Activated naive CD8-positive, alpha-beta T cell (primary cell): ENCODE measurements at regions not wholly inside any gene's neighbourhood (a gene's known extent, or its start where the extent isn't known, plus 50 kb on each side); places are given as distances from the start of the nearest gene placed in this dataset.

Experiments used
- H3K27ac Mint-ChIP-seq: one replicate; pipeline ENCODE4 v1.8.0; 2021; ENCODE audit warnings: mixed read lengths
- H3K27me3 Mint-ChIP-seq: one replicate; pipeline ENCODE4 v1.8.0; 2021; ENCODE audit warnings: mixed read lengths
- H3K36me3 Mint-ChIP-seq: one replicate; pipeline ENCODE4 v1.8.0; 2021; ENCODE audit warnings: mixed read lengths
- H3K4me1 Mint-ChIP-seq: one replicate; pipeline ENCODE4 v1.8.0; 2021; ENCODE audit warnings: low read depth, mixed read lengths
- H3K4me3 Mint-ChIP-seq: one replicate; pipeline ENCODE4 v1.8.0; 2021; ENCODE audit warnings: mild to moderate bottlenecking, mixed read lengths
- H3K9me3 Mint-ChIP-seq: one replicate; pipeline ENCODE4 v1.8.0; 2021; ENCODE audit warnings: low read depth, mixed read lengths

DNA sequence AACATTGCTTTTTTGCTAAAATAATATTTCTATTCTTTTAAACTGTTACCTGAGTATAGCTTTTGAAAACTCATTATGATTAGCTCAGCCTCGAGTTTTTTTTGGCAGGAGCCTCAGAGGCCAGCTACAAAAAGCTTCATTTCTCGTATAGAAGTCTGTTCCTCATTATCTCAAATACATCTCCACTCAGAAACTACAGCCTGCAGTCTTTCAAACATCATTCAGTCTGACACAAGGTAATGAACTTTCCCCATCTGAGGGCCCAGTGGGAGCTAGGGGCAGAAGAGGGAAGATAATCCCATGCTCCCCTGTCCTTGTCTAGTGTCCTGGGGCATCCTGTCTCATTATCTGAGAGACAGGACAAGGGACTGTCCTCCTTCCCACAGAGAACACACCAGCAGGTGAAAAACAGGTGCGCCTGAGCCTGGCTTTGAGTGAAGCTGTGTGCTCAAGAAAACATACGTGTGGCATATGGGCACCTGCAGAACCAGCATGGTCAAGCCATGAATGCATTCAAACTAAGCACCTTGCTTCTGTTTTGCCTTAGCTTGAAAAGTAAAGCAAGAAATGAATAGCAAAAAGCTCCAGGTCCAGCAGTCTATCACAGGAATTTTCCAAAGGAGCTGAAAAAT lies 247.5 kb downstream of the MREG start:
- no peaks in the 10 kb centered on the region for H3K4me1 Mint-ChIP-seq
- no peaks in the 10 kb centered on the region for H3K9me3 Mint-ChIP-seq
- H3K27ac Mint-ChIP-seq: no peak overlapping the region
- no peaks in the 10 kb centered on the region for H3K36me3 Mint-ChIP-seq
- no peak overlapping the region for H3K4me3 Mint-ChIP-seq
- peaks cover 9% of the 10 kb centered on the region for H3K27me3 Mint-ChIP-seq

DNA sequence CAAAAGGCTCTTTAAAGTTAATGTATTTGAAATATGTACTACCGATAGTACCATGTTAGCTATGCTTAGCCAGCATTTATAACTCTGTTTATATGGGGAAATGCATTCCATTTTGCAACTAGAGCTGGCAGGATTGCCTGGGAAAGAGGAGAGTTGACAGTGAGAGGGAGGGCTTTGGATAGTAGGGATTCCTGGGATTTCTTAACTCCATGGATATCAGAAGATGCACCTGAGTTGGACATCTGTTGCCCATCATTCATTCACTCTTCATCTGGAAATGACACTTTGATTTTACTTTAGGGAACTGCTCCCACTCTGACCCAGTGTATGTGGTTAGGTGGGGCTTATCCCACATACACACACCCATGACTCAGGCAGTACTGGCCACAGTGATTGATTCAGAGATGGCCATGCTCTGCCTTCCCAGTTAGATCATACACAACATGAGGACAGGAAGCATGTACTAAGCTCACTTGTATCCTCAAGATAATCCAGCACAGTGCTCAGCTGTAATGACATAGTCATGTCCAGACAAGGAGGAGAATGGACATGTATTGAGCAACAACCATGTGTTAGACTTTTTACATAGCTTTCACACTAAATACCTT lies 248.8 kb downstream of the MREG start:
- peaks cover 9% of the 10 kb centered on the region for H3K27me3 Mint-ChIP-seq
- no peaks in the 10 kb centered on the region for H3K4me1 Mint-ChIP-seq
- no peaks in the 10 kb centered on the region for H3K36me3 Mint-ChIP-seq
- H3K4me3 Mint-ChIP-seq: no peak overlapping the region
- no peaks in the 10 kb centered on the region for H3K9me3 Mint-ChIP-seq
- H3K27ac Mint-ChIP-seq: no peak overlapping the region

DNA sequence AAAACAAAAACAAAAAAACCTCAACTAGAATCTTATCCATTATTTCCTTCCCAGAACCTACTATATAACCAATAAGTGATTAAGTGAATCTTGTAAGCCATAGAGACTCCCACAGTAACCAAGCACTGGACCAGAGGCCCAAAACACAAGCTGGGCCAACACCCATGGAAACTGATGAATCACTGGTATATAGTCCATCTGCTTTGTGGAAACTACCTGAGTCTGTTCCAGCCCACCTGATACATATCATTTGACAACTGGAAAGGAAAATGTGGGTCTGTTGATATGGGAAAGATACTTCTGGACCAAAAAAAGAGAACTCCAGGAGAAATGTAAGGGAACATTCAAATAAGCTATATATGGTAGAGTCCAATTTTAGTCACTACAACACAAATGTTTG lies 252.8 kb downstream of the MREG start:
- peaks cover 2% of the 10 kb centered on the region for H3K36me3 Mint-ChIP-seq
- no peak overlapping the region for H3K4me3 Mint-ChIP-seq
- no peaks in the 10 kb centered on the region for H3K9me3 Mint-ChIP-seq
- H3K27ac Mint-ChIP-seq: no peak overlapping the region
- peaks cover 2% of the 10 kb centered on the region for H3K27me3 Mint-ChIP-seq
- H3K4me1 Mint-ChIP-seq: no peaks in the 10 kb centered on the region

DNA sequence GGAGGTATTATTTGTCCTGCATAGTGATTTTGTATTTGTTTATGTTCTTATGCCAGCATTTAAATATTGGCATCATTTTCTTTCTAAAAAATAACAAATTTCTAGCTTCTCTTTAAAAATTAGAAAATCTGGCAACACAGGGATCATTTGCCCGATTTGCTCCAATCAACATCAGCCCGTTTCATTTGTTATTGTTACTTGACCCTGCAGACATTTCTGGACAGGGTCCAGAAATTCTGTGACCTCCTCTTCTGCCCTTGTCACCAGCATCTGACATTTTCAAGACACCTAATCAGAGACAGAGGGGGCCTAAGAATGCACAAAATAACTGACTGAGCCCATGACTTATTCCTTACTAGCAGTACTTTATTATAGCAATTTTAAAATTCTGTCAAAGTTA lies 253.3 kb downstream of the MREG start:
- Mint-ChIP-seq H3K27ac (no peak overlapping the region), H3K36me3 (peaks cover 2% of the 10 kb centered on the region), H3K9me3 (no peaks in the 10 kb centered on the region), H3K27me3 (peaks cover 2% of the 10 kb centered on the region), H3K4me1 (no peaks in the 10 kb centered on the region), H3K4me3 (no peak overlapping the region)

DNA sequence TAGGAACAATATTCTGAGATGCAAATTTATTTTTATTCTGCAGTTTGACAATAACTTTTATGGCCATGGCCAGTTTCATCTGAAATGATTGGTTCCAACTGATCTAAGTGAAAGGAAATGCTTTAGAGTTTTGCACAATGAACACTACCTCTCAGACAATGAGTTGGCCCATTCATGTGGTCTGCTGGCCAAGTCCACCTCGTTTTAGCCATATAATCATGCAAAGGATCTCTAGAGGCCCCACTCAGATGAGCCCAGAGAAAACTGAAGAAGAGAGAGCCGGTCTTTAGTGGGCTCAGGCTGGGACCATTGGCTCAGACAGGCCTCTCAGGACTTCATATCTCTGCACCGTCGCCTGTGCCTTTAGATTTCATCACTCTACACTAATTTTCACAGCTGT lies 254.7 kb downstream of the MREG start:
- Mint-ChIP-seq H3K27ac (no peak overlapping the region), H3K4me1 (no peaks in the 10 kb centered on the region), H3K36me3 (peaks cover 2% of the 10 kb centered on the region), H3K4me3 (no peak overlapping the region), H3K27me3 (peaks cover 7% of the 10 kb centered on the region), H3K9me3 (no peaks in the 10 kb centered on the region)

DNA sequence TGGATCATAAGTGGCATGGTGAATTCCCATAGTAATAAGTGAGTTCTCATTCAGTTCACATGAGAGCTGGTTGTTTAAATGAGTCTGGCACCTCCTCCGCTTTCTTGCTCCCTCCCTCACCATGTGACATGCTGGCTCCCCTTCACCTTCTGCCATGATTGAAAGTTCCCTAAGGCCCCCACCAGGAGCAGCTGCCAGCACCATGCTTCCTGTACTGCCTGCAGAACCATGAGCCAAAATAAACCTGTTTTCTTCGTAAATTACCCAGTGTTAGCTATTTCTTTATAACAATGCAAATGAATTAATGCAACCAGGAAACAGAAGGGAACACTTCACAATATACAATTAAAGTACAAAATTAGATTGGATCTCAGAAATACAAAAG lies 257.0 kb downstream of the MREG start:
- Mint-ChIP-seq H3K4me3 (no peak overlapping the region), H3K4me1 (peaks cover 8% of the 10 kb centered on the region), H3K27ac (no peak overlapping the region), H3K36me3 (peaks cover 2% of the 10 kb centered on the region), H3K27me3 (peaks cover 10% of the 10 kb centered on the region), H3K9me3 (no peaks in the 10 kb centered on the region)

DNA sequence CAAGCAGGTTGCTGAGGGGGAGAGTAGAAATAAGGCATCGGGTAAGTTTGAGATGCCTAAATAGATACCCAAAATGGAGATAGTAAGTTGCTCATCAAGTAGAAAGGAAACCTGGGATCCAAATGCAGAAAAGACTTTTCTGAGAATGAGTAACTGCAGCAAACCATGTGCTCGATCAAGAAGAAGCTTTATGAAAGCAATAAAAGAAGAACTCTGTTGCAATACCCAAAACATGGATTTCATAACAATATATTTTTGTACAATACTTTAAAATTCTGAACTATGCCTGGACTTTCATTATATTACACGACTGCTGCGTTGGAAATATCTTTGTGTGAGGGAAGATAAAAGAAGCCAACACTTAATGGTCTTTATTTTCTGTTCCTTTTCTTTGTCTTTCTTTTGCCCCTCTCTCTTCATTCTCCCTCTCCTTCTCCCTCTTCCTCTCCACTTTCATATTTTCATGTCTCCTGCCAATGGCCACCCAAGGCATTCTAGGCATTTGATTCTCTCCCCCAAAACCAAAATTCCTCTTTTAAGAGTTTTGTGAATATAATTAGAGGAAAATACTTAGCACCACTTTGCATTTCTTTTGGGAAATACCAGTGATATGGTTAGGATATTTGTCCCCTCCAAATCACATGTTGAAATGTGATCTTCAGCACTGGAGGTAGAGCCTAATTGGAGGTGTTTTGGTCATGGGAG lies 257.6 kb downstream of the MREG start:
- H3K4me1 Mint-ChIP-seq: peaks cover 13% of the 10 kb centered on the region
- no peaks in the 10 kb centered on the region for H3K9me3 Mint-ChIP-seq
- H3K27ac Mint-ChIP-seq: no peak overlapping the region
- peaks cover 2% of the 10 kb centered on the region for H3K36me3 Mint-ChIP-seq
- no peak overlapping the region for H3K4me3 Mint-ChIP-seq
- peaks cover 10% of the 10 kb centered on the region for H3K27me3 Mint-ChIP-seq

DNA sequence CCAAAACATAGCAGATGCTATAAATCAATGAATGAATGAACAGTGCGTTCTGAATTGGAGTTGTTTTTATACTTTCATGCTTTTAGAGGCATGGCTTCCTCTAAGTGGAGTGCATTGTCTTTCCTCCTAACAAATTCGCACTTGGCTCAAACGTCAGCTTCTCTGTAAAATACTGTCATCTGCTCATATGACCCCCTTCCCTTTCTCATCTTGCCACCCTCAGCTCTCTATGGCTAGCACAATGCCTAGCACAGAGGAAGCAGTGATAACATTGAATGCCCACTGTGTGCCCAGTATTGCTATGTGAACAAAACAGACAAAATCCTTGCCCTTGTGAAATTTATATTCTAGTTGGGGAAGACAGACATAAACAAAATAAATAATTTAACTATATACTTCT lies 258.8 kb downstream of the MREG start:
- H3K27ac Mint-ChIP-seq: no peak overlapping the region
- peaks cover 10% of the 10 kb centered on the region for H3K27me3 Mint-ChIP-seq
- no peaks in the 10 kb centered on the region for H3K9me3 Mint-ChIP-seq

DNA sequence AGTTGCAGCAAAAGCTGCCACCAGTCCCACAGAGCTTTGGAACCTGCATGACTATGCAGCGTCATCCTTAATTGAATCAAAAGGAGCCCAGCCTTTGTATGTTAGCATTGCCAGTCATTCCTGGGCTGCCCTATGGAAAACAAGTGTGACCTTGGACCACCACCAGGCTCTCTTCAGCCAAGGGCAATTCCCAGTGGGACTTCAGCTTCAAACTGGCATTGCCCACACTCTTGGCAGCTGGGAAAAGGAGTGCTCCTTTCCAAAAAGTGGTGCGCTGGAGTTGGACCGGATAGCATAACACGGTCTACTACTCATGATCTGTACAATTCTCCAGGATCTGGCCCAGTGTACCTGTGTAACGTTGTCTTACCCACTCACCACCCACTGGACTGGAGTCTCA lies 259.5 kb downstream of the MREG start:
- Mint-ChIP-seq H3K9me3 (no peaks in the 10 kb centered on the region), H3K27ac (no peak overlapping the region)

More for the DNA sequence above, 258.8 kb downstream of the MREG start:
- Mint-ChIP-seq H3K4me1 (peaks cover 26% of the 10 kb centered on the region), H3K4me3 (no peak overlapping the region), H3K36me3 (peaks cover 2% of the 10 kb centered on the region)

DNA sequence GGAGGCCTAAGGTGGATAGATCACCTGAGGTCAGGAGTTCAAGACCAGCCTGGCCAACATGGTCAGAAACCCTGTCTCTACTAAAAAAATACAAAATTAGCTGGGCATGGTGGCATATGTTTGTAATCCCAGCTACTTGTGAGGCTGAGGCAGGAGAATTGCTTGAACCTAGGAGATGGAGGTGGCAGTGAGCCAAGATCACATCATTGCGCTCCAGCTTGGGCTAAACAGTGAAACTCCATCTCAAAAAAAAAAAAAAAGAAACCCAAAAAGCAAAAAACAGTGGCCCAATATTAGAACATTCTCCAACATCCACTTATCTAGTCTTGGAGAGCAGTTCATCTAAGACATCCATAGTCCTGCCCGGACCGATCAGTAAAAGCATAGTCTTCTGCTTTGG lies 260.4 kb downstream of the MREG start:
- Mint-ChIP-seq H3K9me3 (no peaks in the 10 kb centered on the region), H3K4me3 (no peak overlapping the region), H3K27me3 (peaks cover 12% of the 10 kb centered on the region), H3K27ac (no peak overlapping the region), H3K36me3 (peaks cover 2% of the 10 kb centered on the region), H3K4me1 (peaks cover 26% of the 10 kb centered on the region)

More for the DNA sequence above, 259.5 kb downstream of the MREG start:
- Mint-ChIP-seq H3K4me1 (peaks cover 26% of the 10 kb centered on the region), H3K27me3 (peaks cover 12% of the 10 kb centered on the region), H3K4me3 (no peak overlapping the region), H3K36me3 (peaks cover 2% of the 10 kb centered on the region)

DNA sequence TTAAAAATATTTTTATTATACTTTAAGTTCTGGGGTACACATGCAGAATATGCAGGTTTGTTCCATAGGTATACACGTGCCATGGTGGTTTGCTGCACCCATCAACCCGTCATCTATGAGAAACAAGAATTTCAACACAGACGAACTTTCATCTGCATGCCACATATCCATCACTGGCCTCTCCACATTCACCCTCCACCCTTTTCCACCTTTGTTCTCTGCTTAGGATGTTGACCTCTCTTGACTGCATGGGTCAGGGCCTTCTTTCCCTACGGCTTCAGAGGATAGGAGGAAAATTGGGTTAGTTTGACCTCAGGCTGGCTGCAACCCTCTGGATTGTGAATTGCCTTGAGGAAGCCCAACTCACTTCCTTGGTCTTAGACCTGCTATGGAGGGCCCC lies 260.9 kb downstream of the MREG start:
- Mint-ChIP-seq H3K4me3 (no peak overlapping the region), H3K27ac (no peak overlapping the region), H3K27me3 (peaks cover 12% of the 10 kb centered on the region), H3K4me1 (peaks cover 26% of the 10 kb centered on the region), H3K36me3 (peaks cover 2% of the 10 kb centered on the region), H3K9me3 (no peaks in the 10 kb centered on the region)

DNA sequence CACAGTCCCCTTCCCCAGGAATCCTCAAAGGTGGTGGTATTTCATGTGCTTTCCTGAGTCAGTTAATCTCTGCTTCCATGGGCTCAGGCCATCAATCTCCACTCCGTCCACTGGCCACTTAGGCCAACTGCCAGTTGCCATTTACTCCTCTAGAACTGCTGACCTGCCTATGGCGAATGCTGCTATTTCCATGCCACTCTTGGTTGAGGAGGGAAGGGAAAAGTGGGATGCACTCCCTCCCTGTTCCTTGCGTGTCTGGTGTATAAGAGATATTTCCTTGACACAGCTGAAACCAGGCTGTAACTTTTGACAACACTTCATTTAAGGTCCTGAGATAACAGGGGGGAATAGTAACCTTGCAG lies 261.5 kb downstream of the MREG start:
- H3K4me3 Mint-ChIP-seq: no peak overlapping the region
- peaks cover 2% of the 10 kb centered on the region for H3K36me3 Mint-ChIP-seq
- H3K4me1 Mint-ChIP-seq: peaks cover 26% of the 10 kb centered on the region
- H3K27me3 Mint-ChIP-seq: peaks cover 12% of the 10 kb centered on the region
- H3K9me3 Mint-ChIP-seq: no peaks in the 10 kb centered on the region
- no peak overlapping the region for H3K27ac Mint-ChIP-seq

DNA sequence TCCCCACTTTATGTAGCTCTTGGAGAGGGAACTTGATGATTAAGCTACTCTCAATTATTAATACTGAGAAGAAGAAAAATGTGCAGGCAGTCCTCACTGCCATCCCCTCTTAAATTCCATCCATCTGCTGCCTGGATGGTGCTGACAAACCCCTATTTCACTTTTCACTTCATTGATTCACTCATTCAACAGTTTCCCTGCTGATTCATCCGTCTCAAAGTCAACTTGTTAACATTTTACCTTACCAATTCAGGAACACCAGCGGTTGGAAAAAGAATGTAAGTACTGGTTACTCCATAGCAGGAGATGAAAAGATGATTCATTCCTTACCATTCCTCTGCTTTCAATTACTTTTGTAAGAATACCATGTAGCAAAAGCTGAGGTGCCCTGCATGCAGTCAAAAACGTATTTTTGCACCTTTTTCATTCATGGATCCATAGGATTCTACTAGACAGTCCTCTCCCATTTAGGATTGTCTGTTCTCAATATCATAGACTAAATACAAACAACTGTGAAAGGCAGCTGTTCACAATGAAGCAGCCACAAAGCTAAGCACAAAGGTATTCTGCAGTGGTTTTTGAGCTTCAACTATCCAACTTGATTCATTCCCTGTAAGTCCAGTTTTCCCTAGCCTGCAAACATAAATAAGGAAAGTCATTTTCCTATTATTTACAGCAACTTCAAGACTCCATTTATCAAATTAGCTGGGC lies 262.0 kb downstream of the MREG start:
- H3K4me1 Mint-ChIP-seq: peaks cover 31% of the 10 kb centered on the region
- no peaks in the 10 kb centered on the region for H3K9me3 Mint-ChIP-seq
- H3K27ac Mint-ChIP-seq: no peak overlapping the region
- H3K36me3 Mint-ChIP-seq: peaks cover 3% of the 10 kb centered on the region
- no peak overlapping the region for H3K4me3 Mint-ChIP-seq
- H3K27me3 Mint-ChIP-seq: peaks cover 15% of the 10 kb centered on the region

DNA sequence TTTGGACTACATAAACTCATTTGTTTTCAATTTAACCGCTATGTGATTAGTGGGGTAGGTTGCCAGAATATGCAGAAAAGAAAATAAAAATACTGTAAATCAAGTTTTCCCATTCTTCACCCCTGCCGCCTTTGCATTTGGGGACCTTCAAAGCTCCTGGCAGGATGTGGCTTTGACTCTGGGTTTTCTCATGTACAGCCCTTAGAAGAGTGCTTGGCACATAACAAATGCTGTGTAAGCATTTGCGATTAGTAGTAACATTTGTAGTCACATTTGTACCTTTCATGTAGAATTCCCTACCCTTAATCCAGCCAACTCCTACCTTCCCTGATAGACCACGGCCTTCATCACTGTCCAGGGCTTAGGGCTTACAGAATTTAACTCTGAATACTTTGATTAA lies 262.6 kb downstream of the MREG start:
- Mint-ChIP-seq H3K4me3 (peak overlapping the region; percentile 0), H3K9me3 (no peaks in the 10 kb centered on the region), H3K27me3 (peaks cover 17% of the 10 kb centered on the region), H3K4me1 (peaks cover 33% of the 10 kb centered on the region), H3K27ac (no peak overlapping the region), H3K36me3 (peaks cover 3% of the 10 kb centered on the region)
